NOMO-1 treated with dmso at 0.1 percent for 144 hours (cell line): ENCODE measurements at regions not wholly inside any gene's neighbourhood (a gene's known extent, or its start where the extent isn't known, plus 50 kb on each side); places are given as distances from the start of the nearest gene placed in this dataset.

Experiments used
- DNase-seq: peaks from one replicate; lab custom pipeline; 2025; ENCODE audit not compliant: unreplicated experiment; lab: John Stamatoyannopoulos, UW

DNA sequence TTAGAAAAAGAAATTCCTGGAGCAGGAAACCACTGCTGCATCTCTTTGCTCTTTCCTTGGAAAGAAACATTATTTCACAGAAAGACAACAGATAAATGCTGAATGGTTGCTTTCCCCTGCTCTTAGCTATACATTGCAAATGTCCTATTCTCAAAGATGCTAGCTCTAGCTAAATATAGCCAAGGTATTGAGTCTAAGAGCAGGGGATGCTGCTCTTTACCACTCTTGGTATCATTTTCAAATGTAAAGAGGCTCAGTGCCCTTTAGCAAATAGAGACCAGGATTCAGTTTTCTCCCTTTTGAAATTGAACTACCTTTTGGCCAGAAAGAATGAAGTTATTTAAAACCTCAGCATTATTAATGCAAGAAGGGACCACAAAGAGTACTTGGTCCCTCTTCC is 104.0 kb upstream of the FUT8 start:
- no peak for DNase-seq

DNA sequence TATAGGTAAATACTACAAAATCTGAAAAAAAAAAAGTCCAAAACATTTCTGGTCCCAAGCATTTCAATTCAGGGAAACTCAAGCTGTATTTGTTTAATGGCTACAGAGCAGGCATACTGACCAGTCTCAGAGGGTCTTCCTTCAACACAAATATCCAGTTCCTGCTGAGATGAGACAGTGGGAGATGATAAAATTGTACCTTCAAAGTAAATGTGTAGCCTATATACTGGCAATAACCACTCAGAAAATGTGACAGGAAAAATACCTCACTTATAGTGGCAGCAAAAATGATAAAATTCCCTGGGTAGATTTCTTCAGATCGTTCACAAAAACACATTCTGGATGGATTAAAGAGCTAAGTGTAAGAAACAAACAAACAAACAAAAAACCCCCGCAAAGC is 102.0 kb upstream of the FUT8 start:
- no peak for DNase-seq

DNA sequence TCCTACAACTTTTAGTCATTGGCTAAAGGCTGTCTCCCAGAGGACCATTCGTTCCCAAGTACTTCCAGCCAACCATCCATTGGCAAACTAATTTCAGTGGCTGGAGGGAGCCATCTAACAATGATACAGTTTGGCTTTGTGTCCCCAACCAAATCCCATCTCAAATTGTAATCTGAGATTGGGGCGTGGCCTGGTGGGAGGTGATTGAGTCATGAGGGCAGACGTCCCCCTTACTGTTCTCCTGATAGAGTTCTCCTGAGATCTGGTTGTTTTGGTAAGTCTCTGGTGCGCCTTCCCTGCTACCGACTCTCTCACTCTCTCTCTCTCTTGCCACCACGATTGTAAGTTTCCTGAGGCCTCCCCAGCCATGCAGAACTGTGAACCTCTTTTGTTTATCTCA is 99.7 kb upstream of the FUT8 start:
- no peak for DNase-seq

DNA sequence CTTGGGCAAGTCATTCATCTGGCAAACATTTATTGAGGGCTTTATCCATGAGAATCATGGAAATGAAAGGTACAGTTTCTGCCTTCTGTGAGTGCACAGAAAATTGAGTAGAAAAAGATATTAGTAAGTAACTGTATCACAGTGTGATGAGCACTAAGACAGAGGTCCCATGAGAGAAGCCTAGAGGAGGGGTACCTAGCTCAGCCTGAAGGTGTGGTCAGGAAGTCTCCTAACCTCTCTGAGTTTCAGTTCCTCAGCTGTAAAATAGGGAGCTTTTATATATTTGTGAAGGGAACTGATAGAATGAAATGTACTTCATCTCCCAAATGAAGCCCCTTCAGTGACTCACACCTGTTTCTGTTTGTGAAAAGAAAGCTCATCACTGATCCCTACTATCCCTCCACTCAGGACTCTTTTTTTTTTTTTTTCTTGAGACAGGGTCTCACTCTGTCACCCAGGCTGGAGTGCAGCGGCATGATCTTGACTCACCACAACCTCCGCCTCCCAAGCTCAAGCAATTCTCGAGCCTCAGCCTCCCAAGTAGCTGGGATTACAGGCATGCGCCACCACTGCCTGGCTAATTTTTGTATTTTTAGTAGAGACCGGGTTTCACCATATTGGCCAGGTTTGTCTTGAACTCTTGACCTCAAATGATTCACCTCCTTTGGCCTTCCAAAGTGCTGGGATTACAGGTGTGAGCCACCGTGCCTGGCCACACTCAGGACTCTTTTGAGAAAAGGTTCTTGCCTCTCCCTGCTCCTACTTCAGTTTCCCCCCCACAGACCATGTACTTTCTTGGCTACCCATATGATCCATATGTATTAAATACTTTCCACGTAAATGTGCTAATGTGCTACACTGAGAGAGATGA is 93.7 kb upstream of the FUT8 start:
- DNase-seq = no peak

DNA sequence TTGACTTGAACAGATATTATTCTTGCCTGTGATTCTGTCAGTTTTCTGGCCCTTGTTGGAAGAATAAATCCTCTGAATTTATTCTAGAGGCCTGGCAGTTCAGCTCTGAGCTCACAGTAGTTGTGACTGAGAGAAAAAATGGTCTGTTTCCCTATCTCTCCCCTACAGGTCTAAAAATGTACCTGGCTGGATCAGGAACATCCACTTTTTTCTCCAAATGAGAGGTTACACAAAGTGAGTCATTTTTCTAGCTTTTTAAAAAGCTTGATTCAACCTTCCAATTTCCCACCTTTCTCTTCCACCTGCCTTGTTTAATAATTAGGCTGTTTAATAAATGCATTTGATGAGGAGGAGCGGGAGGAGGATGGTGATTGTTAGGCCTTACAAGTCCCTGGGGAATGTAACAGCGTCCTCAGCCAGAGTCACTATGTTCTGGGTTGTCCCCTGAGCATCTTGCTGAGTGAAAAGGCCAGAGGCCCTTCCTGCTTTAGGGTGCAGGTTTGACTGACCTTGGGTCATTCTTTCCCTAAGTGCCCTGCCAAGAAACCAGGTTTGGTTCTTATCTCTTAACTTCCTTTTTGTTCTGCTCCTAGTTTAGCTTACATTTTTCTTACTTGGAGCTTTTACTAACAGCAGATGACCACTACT is 91.7 kb upstream of the FUT8 start:
- DNase-seq = no peak

DNA sequence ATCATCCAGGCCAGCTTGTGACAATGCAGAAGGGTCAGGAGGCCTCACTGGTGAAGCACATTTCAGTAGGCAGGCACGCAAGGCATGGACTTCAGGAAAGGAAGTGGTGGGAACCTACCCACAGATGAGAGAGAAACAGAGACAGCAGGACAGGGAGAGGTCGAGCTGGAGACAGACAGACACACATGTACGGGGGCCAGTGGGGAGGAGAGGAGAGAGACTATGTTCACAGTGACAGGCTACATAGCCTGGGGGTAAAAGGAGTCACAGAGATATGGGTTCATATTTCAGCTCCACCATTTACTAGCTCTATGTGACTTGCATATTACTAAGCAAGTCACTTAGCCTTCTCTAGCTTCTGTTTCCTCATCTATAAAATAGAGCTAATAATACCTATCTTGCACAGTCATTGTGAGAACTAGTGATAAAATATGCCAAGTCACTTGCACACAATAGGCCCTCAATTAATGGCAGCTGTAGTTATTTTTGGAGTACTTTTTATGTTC is 91.1 kb upstream of the FUT8 start:
- no peak for DNase-seq

DNA sequence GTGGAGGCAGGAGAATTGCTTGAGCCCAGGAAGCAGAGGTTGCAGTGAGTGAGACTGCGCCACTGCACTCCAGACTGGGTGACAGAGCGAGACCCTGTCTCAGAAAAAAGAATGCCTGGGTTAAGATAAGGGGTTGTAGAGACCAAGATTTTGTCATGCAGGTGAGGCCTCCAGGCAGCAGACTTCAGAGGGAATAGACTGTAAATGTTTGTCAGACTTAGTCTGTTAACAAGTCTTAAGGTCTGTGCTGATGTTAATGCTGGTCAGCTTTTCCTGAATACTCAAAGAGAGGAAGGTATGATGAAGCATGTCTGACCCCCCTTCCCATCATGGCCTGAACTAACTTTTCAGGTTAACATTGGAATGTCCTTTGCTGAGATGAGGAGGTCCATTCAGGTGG is 83.0 kb upstream of the FUT8 start:
- no peak for DNase-seq

DNA sequence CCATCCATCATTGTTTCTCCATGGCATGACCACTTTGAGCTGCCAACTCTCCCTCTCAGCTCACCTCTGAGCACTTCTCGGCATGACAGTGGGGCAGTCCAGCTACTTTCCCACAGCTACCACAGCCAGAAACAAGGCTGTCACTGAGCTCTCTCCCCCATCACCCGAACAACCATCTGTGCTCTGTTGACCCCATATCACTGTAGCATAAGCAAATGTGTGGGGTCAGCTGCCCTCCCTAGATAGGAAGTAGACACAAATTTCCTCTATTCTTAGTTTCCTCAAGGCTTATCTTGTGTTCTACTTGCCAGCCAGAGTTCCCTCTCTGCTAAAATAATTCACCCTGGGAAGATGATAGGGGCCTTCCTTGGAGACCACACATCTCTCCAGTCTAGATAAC is 82.6 kb upstream of the FUT8 start:
- DNase-seq = no peak

DNA sequence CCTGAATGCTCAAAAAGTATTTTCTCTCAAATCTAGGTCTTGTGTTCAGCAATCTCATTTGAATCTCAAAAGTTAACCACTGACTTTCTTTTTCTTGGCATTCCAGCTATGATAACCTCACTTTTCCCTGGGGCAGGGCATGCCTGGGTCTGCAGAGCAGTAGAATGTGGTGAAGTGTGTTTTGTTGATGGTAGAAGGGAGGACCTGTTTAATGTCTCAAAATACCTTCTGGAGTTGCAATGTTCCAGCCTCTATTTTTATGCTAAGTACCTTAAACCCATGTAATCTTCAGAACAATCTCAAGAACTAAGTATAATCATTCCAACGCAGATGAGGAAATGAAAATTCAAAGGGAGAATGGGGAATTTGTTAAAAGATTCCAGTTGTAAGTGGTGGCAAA is 82.1 kb upstream of the FUT8 start:
- DNase-seq = no peak

DNA sequence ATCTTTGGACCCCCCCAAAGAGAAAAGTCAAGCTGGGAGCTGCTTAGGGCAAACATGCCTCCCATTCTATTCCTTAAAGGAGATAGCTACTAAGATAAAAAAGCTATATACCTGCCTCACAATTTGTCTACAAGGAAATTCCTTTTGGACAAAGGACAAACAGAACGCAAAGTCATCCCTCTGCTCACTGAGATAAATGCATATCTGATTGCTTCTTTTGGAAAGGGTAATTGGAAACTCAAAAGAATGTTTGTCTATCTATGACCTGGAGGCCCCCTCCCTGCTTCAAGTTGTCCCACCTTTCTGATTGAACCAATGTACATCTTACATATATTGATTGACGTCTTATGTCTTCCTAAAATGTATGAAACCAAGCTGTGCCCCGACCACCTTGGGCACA is 80.9 kb upstream of the FUT8 start:
- no peak for DNase-seq

DNA sequence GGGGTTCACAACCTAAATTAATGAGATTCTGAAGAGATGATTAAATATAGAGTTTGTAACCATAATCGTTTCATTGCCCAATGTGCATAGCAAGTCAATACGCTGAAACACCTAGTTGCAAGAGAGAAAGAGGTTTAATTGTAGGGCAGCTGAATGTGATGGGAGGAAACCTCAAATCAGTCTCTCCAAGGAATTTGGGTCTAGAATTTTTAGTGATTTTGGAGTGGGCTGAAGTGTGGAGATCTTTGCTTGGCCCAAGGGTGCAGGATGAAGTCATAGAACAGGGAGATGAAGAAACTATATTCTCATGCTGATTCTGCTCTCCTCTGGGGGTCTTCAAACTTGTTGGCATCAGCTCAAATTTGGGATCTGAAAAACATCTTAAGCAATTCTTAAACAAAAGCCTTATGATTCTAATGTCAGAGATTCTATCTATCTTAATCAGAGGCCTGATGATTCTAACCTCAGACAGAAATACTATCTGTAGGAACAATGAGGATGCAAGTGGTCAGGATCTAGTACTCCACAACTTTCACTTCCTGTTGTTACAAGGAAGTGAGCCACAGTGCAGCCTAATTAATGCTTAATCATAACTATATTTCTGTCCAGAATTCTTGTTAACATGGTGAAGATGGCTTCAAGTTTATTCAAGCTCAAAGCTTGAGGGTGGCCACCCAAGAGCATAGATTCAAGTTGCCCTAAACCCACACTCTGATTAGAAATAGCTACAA is 80.2 kb upstream of the FUT8 start:
- DNase-seq = peak; percentile 44

DNA sequence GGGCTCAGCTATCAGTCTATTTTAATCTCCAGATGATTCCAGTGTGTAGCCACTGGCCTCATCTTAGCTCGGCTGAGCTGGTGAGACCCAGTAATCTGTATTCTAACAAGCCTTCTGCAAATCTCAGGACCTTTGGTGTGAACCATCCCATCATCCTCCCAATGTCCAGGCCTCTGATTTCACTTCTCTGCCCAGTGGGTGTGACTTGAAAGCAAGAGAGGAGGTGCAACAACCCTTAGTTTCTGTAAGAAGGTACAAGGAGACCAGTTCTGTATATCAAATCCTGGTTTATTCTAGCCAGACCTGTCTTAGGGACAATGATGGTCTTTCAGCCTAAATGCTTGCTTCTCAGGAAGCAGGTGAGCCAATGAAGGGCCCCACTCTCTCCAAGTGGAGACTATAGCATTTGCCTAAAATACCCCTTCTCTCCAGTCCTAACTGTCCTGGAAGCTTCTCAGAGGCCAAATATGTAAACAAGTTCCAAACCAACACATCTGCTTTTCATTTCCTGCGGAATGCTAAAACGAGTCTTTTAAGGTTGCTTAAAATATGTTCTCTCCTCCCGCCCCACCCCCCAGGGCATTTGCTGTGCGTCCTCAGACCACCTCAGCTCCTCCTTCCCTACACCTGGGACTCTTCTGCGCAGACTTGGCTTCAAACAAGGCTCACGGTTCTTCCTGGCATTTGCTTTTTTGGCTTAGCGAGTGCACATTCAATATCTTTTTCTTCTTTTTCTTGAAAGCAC is 78.4 kb upstream of the FUT8 start:
- no peak for DNase-seq

DNA sequence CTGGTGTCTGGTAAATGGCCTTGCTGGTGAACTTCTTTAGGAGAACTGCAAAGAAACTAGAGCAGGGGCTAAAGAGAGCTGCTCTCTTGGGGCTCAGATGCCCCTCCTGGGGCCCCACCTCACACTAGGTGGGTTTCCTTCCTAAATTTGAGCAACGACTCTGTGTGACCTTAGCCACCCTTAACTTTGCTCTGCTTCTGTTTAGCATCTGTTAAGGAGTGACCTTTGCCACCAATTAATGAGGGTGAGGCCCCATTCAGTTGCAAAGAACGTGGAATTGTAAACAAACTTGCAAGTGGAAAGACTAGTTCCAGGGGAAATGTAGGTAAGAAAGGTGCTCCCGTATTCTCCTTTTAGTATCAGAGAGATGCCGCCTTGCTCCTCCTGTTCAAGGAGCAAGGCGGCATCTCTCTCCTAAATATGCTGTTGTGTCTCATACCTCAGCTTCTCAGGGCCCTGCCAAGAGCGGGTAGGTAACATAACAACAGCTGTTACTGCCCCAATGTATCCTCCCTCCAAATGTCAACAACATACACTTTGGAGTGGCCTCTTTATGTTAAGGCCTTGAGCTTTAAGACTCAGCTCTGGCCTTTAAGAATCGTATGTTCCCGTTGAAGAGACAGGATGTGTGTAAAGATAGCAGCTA is 77.6 kb upstream of the FUT8 start:
- no peak for DNase-seq

DNA sequence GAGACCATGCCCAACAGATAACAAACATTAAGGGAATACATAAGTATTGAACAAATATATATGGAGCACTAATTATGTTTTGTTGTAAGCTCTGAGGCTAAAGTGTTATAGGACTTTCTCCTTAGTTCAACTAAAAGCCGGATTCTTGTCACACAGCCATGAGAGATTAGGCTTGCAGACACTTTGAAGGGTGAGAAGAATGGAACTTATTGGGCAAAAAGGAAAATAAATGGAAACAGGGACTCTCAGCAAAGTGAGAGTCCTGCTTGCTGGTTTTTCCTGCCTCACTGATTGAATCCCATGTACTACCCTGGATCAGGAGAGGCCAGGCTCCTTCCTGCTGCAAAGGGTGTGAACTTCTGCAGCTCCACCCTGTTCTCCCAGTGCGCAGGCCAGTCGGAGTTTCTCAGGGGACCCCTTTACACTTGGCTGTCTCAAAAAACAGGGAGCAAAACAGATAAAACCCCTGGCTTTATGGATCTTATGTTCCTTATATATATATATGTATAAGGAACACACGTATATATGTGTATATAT is 77.1 kb upstream of the FUT8 start:
- DNase-seq = no peak

DNA sequence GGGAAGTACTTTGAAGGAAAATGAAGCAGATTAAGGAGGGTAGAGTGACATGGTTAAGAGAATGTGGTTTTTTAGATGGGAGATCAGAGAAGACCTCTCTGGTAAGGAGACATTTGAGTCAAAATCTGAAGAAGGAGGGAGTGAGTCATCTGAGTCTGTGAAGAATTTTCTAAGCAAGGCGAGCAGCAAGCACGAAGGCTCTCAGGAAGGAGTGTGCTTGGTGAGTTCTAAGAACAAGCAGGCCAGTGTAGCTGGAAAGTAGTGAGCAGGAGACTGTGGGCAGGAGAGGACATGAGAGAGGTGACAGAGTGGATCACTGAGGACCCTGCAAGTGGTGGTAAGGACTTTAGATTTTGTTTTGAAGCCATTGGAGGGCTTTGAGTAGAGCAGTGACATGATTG is 76.3 kb upstream of the FUT8 start:
- no peak for DNase-seq

DNA sequence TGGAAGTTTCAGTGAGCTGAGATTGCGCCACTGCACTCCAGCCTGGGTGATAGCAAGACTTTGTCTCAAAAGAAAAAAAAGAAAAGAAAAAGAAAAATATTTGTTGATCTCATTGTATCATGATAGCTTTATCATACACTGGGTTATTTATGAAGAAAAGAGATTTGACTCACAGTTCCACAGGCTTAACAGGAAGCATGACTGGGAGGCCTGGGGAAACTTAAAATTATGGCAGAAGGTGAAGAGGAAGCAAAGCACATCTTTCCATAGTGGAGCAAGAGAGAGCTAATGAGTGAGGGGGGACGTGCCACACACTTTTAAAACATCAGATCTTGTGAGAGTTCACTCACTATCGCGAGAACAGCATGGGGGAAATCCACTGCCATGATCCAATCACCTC is 72.7 kb upstream of the FUT8 start:
- DNase-seq = no peak

DNA sequence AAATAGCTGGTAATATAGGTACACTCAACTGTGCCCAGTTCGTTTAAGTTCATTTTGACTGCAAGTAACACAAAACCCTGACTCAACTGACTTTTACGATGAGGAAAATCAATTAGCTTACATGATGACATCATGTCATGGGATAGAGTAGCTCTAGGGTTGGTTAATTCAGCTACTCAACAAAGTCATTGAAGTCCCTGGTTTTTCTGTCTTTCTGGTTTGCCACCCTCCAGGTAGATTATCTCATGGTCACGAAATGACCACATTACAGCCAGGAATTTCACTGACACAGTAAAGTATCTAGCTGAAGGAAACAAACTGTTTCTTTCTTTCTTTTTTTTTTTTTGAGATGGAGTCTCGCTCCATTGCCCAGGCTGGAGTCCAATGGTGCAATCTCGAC is 68.5 kb upstream of the FUT8 start:
- no peak for DNase-seq

DNA sequence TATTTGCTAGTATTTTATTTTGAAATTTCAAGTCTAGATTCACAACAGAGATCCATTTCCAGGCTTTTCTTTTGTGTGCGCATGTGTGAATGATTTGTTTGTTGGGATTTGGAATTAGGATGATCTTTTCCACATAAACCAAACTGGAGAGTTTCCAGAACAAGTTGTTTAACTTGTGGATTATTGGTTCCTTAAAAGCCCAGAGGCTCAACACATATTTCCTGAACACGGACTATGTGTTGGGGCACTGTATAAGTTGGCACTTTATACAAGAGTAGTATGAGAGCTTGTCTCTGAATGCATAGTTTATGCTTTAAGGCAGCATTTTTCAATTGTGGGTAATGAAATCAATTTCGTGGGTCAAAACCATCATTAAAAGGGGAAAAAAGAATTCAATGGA is 67.3 kb upstream of the FUT8 start:
- no peak for DNase-seq

DNA sequence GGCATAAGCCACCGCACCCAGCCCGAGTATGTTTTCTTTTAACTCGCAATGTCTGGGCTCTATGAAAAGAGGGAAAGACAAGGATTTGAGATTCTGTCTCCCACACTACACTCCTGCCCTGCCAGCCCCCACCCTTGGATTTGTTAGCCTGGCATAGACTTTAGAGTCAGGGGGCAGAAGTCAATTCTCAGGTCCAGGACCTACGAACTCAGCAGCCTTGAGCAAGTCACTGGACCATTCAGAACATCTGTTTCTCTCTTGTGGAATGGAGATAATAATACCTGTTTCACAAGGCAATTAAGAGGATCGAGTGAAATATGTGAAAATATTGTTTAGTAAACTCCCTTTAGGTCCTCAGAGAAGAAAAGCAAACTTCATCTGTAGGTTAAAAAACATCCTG is 66.1 kb upstream of the FUT8 start:
- DNase-seq = no peak

DNA sequence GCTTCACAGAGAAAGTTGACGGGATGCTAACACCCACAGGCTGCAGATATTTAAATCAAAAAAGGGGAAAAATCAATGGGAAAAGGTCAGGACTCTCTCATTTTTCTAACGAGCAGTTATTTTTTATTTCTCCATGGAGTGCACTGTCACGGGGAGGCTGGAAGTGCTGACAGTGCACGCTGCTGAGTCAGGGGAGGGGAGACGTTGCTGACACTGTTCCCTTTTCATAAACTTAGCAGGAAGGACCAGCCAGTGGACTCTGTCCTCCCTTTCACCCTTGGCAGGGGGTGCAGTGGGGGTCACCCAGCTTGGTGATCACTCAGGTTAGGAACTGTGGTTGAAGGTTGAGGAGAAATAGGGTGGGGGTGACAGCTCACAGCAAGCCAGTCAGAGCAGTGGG is 65.6 kb upstream of the FUT8 start:
- no peak for DNase-seq

DNA sequence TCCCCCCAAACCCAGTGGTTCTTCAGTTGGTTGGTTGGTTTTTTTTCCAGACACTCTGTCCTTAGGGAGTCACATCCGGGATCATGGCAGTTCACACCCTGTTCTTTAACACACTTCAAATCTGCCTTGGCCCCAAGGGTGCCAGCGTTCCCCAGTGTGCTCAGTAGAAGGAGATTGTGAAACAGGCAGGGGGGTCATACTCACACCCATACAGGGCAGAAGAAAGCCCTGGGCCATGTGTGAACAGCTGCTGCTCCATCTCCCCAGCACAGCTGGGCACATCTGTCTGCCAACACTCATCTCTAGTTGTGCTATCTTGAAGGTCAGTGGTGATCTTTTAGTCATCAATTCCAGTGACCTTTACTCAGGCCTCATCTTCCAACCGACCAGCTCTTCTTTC is 64.4 kb upstream of the FUT8 start:
- no peak for DNase-seq
